K562 (cell line): ENCODE measurements at regions not wholly inside any gene's neighbourhood (a gene's known extent, or its start where the extent isn't known, plus 50 kb on each side); places are given as distances from the start of the nearest gene placed in this dataset.

Experiments used
- CTCF ChIP-seq, 3 experiments: IDR thresholded peaks in 2 of 3; conservative IDR thresholded peaks in 1 of 3; 2 replicates each; pipeline ENCODE4 v1.5.1; 2011 to 2012; ENCODE audit warnings: low read length in 3 of 3, mild to moderate bottlenecking in 3 of 3, control low read depth in 2 of 3, improper control_type of control experiment in 1 of 3, inconsistent platforms in 1 of 3, low read depth in 1 of 3, mixed read lengths in 1 of 3, moderate library complexity in 1 of 3; ENCODE audit not compliant: insufficient read depth in 2 of 3
- EHMT2 ChIP-seq: fragments of 450-650 bp; IDR thresholded peaks from 2 replicates; pipeline ENCODE4 v1.6.1; 2018; ENCODE audit warnings: antibody characterized with exemption
- NFE2 ChIP-seq: IDR thresholded peaks from 2 replicates; pipeline ENCODE4 v1.6.1; 2014; ENCODE audit warnings: antibody characterized with exemption, low read depth
- NR2C2 ChIP-seq, 2 experiments: fragments of 200-800 bp in 1 of 2; sonication (Bioruptor generic) in 1 of 2; sonication (generic) in 1 of 2; formaldehyde crosslinking in 1 of 2; IDR thresholded peaks; 2 replicates each; pipeline versions ENCODE4 v1.6.1 to v1.8.0; 2016 to 2022; ENCODE audit warnings: mild to moderate bottlenecking in 1 of 2, missing compliant biosample characterization in 1 of 2, missing genetic modification characterization in 1 of 2, missing genetic modification reagents in 1 of 2
- RAD21 ChIP-seq, 2 experiments: fragments of 250-450 bp in 1 of 2; fragments of 450-650 bp in 1 of 2; sonication (Bioruptor Pico) in 1 of 2; formaldehyde crosslinking in 1 of 2; IDR thresholded peaks in 1 of 2; conservative IDR thresholded peaks in 1 of 2; 2 replicates each; pipeline versions ENCODE4 v1.4.0 to v1.8.0; 2020 to 2022; ENCODE audit warnings: mild to moderate bottlenecking in 2 of 2, moderate library complexity in 1 of 2
- ZNF23 ChIP-seq: fragments of 250-450 bp; sonication (Bioruptor Pico); IDR thresholded peaks from 2 replicates; pipeline ENCODE4 v1.4.0; 2020; ENCODE audit warnings: mild to moderate bottlenecking
- ZNF586 ChIP-seq: fragments of 450-650 bp; formaldehyde crosslinking; conservative IDR thresholded peaks from 2 replicates; pipeline ENCODE4 v1.4.0; 2020; ENCODE audit warnings: mild to moderate bottlenecking, moderate library complexity

DNA sequence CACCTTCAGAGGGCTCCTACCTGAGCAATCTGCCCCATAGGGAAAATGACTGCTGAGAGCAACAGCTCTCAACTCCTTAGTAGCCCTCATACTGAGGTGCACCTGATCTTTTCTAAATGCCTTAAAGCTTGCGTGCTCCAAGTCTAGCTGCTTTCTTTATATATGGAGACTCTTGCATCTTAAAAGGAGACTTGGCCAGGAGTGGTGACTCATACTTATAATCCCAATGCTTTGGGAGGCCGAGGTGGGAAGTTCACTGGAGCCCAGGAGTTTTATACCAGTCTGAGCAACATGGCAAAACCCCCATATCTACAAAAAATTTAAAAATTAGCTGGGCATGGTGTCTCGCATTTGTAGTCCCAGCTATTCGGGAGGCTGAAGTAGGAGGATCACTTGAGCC is 78.1 kb upstream of the TRIM2 start:
- TF ChIP-seq CTCF (IDR thresholded peaks at IDR 0.05 in 2 of 3, conservative IDR thresholded peaks at IDR 0.05 in 1 of 3; ENCODE audit: insufficient read depth in 2 of 3, low read depth in 1 of 3, low read length in 3 of 3) (no peak), ZNF586 (CRISPR knock-in tag) (no peak), ZNF23 (CRISPR knock-in tag) (no peak), RAD21 (CRISPR knock-in tag; conservative IDR thresholded peaks at IDR 0.05 in 1 of 2, IDR thresholded peaks at IDR 0.05 in 1 of 2) (no peak), NR2C2 (CRISPR knock-in tag; IDR thresholded peaks at IDR 0.05) (no peak), NR2C2 (tag; IDR thresholded peaks at IDR 0.05) (no peak), NFE2 (no peak), EHMT2 (no peak)
